T follicular helper cell (primary cell): ENCODE measurements at regions not wholly inside any gene's neighbourhood (a gene's known extent, or its start where the extent isn't known, plus 50 kb on each side); places are given as distances from the start of the nearest gene placed in this dataset.
"Not testable (repeated sequence)": the region's sequence is repeated elsewhere in the genome, so short reads cannot be mapped to it uniquely, and the experiment has no call there.

Source experiments
- DNase-seq: peaks from one replicate; pipeline ENCODE4 v3.0.0-alpha.2; 2020; ENCODE audit warnings: low read depth

- DNase-seq, result no peak
Observed at GRCh38 chr1:222416001-222416791, 131.7 kb downstream of the HHIPL2 start.

GRCh38 chr1:222415441-222415840 is 132.5 kb downstream of the HHIPL2 start:
- no peak for DNase-seq

- no peak for DNase-seq
Observed at GRCh38 chr1:222413991-222414549, 133.8 kb downstream of the HHIPL2 start.

GRCh38 chr1:222413436-222413835 is 134.5 kb downstream of the HHIPL2 start:
- DNase-seq, result no peak

GRCh38 chr1:222404710-222405109 is 143.2 kb downstream of the HHIPL2 start:
- DNase-seq, result no peak

- no peak for DNase-seq
Observed at GRCh38 chr1:222399197-222399596, 148.7 kb downstream of the HHIPL2 start.

GRCh38 chr1:222394224-222394623 is 153.7 kb downstream of the HHIPL2 start:
- no peak for DNase-seq

GRCh38 chr1:222392556-222392955 is 155.3 kb downstream of the HHIPL2 start:
- DNase-seq, result no peak

GRCh38 chr1:222390181-222390580 is 157.7 kb downstream of the HHIPL2 start:
- DNase-seq, result no peak

- DNase-seq, result no peak
Observed at GRCh38 chr1:222387007-222387814, 160.7 kb downstream of the HHIPL2 start.

- no peak for DNase-seq
Observed at GRCh38 chr1:222385955-222386354, 161.9 kb downstream of the HHIPL2 start.

- no peak for DNase-seq
Observed at GRCh38 chr1:222385262-222385661, 162.6 kb downstream of the HHIPL2 start.

- DNase-seq, result no peak
Observed at GRCh38 chr1:222384531-222384930, 163.4 kb downstream of the HHIPL2 start.

- DNase-seq, result no peak
Observed at GRCh38 chr1:222382171-222382570, 165.7 kb downstream of the HHIPL2 start.

- no peak for DNase-seq
Observed at GRCh38 chr1:222377428-222378088, 170.3 kb downstream of the HHIPL2 start.

GRCh38 chr1:222376791-222377190 is 171.1 kb downstream of the HHIPL2 start:
- not testable (repeated sequence) for DNase-seq

GRCh38 chr1:222375701-222376100 is 172.2 kb downstream of the HHIPL2 start:
- DNase-seq, result no peak

GRCh38 chr1:222373831-222374602 is 173.9 kb downstream of the HHIPL2 start:
- DNase-seq, result no peak

- no peak for DNase-seq
Observed at GRCh38 chr1:222373216-222373615, 174.7 kb downstream of the HHIPL2 start.

GRCh38 chr1:222372221-222372620 is 175.7 kb downstream of the HHIPL2 start:
- no peak for DNase-seq

GRCh38 chr1:222370913-222371675 is 176.8 kb downstream of the HHIPL2 start:
- no peak for DNase-seq
